Nephron (organoid): ENCODE measurements at regions not wholly inside any gene's neighbourhood (a gene's known extent, or its start where the extent isn't known, plus 50 kb on each side); places are given as distances from the start of the nearest gene placed in this dataset.

Experiments
- H3K27ac Mint-ChIP-seq, 3 experiments: 2 replicates each; pipeline ENCODE4 v1.8.0; 2020; ENCODE audit warnings: mixed read lengths in 3 of 3, mild to moderate bottlenecking in 2 of 3, moderate library complexity in 1 of 3
- H3K27me3 Mint-ChIP-seq: 2 replicates; pipeline ENCODE4 v1.8.0; 2021; ENCODE audit warnings: low read depth, mild to moderate bottlenecking, moderate library complexity, mixed read lengths
- H3K36me3 Mint-ChIP-seq: 2 replicates; pipeline ENCODE4 v1.8.0; 2020; ENCODE audit warnings: low read depth, mixed read lengths
- H3K4me1 Mint-ChIP-seq: 2 replicates; pipeline ENCODE4 v1.8.0; 2020; ENCODE audit warnings: mixed read lengths
- H3K4me3 Mint-ChIP-seq, 3 experiments: 2 replicates each; pipeline ENCODE4 v1.8.0; 2020; ENCODE audit warnings: mild to moderate bottlenecking in 3 of 3, mixed read lengths in 3 of 3, moderate library complexity in 2 of 3
- H3K9me3 Mint-ChIP-seq: 2 replicates; pipeline ENCODE4 v1.8.0; 2020; ENCODE audit warnings: mixed read lengths
- CTCF ChIP-seq, 3 experiments: fragments of 200-600 bp; sonication (generic); IDR thresholded peaks; one replicate each; pipeline ENCODE4 v1.5.0; 2021; ENCODE audit warnings: antibody characterized with exemption in 3 of 3; ENCODE audit not compliant: unreplicated experiment in 3 of 3

DNA sequence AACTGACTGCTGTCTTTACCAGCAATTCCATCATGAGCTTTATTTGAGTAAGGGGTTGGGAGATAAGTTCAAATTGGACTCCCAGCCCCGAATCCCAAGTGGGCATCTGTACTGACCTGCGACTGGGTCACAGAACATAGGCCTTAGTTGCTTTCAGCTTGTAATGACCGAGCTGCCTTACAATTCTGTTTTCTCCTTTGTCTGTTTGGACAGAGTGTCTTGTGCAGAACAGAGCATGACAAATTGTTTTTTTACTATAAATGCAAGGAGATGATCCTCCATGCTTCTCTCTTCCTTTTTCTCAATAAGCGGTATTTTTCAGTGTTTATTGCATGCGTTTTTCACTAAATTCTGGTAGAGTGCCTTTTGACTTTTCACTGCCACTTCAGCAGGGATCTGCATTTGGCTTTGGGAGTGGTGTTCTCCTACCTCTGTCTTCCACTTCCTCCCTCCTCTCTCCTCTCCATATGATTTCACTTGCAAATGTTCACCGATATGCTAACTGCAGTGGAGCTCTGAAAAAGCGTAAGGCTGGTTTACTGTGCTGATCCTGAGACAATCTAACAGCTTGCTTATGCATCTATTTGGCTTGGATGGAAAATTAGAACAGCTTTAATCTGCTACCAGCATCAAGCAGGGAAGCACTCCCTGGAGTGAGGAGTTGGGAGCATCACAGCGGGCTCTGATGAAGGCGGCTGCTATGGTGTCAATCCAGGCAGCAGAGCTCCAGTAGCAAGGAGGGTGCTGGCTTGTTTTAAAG, 158.8 kb upstream of the SMIM21 start:
- Mint-ChIP-seq H3K27me3 (no peaks in the 10 kb centered on the region), H3K27ac (no peak overlapping the region), H3K36me3 (peaks cover 4% of the 10 kb centered on the region), H3K4me3 (no peak overlapping the region), H3K4me1 (no peaks in the 10 kb centered on the region), H3K9me3 (peaks cover 11% of the 10 kb centered on the region)
- no peak for TF ChIP-seq CTCF (IDR thresholded peaks at IDR 0.05; ENCODE audit: unreplicated experiment in 3 of 3)

- no peaks in the 10 kb centered on the region for H3K4me1 Mint-ChIP-seq
- no peak overlapping the region for H3K4me3 Mint-ChIP-seq
- H3K9me3 Mint-ChIP-seq: no peaks in the 10 kb centered on the region
- TF ChIP-seq CTCF (IDR thresholded peaks at IDR 0.05; ENCODE audit: unreplicated experiment in 3 of 3): no peak
- H3K27me3 Mint-ChIP-seq: no peaks in the 10 kb centered on the region
- H3K36me3 Mint-ChIP-seq: no peaks in the 10 kb centered on the region
- no peak overlapping the region for H3K27ac Mint-ChIP-seq
Measured at GRCh38 chr18:75582940-75583339, 155.4 kb upstream of the SMIM21 start.

DNA sequence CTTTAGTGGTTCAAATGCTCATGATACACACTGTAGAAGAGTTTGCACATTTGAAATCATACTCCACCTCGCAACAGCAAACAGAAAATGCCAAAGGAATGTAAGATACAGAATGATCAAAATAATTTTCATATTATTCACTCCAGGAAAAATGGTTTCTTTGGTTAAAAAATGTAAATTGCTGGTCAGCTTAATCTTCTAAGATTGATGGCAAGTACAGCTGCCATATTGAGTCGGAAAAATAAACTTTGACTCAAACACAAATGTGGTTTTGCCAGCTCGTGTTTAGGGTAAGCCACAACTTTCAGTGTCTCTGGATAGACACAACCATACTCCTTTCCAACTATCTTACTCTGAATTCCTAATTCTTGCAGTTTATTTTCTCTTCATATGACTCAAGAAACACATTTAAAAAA, 154.9 kb upstream of the SMIM21 start:
- Mint-ChIP-seq H3K36me3 (no peaks in the 10 kb centered on the region), H3K9me3 (no peaks in the 10 kb centered on the region), H3K27ac (no peak overlapping the region), H3K27me3 (no peaks in the 10 kb centered on the region), H3K4me3 (no peak overlapping the region), H3K4me1 (no peaks in the 10 kb centered on the region)
- no peak for TF ChIP-seq CTCF (IDR thresholded peaks at IDR 0.05; ENCODE audit: unreplicated experiment in 3 of 3)

GRCh38 chr18:75581336-75582131, 154.0 kb upstream of the SMIM21 start:
- Mint-ChIP-seq H3K4me3 (no peak overlapping the region), H3K27ac (no peak overlapping the region), H3K36me3 (no peaks in the 10 kb centered on the region), H3K9me3 (no peaks in the 10 kb centered on the region), H3K27me3 (no peaks in the 10 kb centered on the region), H3K4me1 (no peaks in the 10 kb centered on the region)
- TF ChIP-seq CTCF (IDR thresholded peaks at IDR 0.05; ENCODE audit: unreplicated experiment in 3 of 3): no peak

- no peak for TF ChIP-seq CTCF (IDR thresholded peaks at IDR 0.05; ENCODE audit: unreplicated experiment in 3 of 3)
- no peaks in the 10 kb centered on the region for H3K27me3 Mint-ChIP-seq
- no peak overlapping the region for H3K4me3 Mint-ChIP-seq
- H3K9me3 Mint-ChIP-seq: peaks cover 10% of the 10 kb centered on the region
- H3K27ac Mint-ChIP-seq: no peak overlapping the region
- H3K4me1 Mint-ChIP-seq: no peaks in the 10 kb centered on the region
- H3K36me3 Mint-ChIP-seq: no peaks in the 10 kb centered on the region
Measured at GRCh38 chr18:75574187-75574586, 146.7 kb upstream of the SMIM21 start.
